Nephron progenitor cell (in vitro differentiated cells): ENCODE measurements at regions not wholly inside any gene's neighbourhood (a gene's known extent, or its start where the extent isn't known, plus 50 kb on each side); places are given as distances from the start of the nearest gene placed in this dataset.

Experiments used
- DNase-seq: peaks from one replicate; pipeline ENCODE4 v3.0.0; 2021
- H3K27ac Mint-ChIP-seq: 2 replicates; pipeline ENCODE4 v1.8.0; 2021; ENCODE audit warnings: mild to moderate bottlenecking, moderate library complexity, mixed read lengths
- H3K27me3 Mint-ChIP-seq: 2 replicates; pipeline ENCODE4 v1.8.0; 2021; ENCODE audit warnings: mild to moderate bottlenecking, low read depth, mixed read lengths; ENCODE audit not compliant: poor library complexity
- H3K36me3 Mint-ChIP-seq: 2 replicates; pipeline ENCODE4 v1.8.0; 2021; ENCODE audit warnings: low read depth, mixed read lengths
- H3K4me1 Mint-ChIP-seq: 2 replicates; pipeline ENCODE4 v1.8.0; 2021; ENCODE audit warnings: mixed read lengths
- H3K4me3 Mint-ChIP-seq: 2 replicates; pipeline ENCODE4 v1.8.0; 2021; ENCODE audit warnings: mild to moderate bottlenecking, moderate library complexity, mixed read lengths
- H3K9me3 Mint-ChIP-seq: 2 replicates; pipeline ENCODE4 v1.8.0; 2021; ENCODE audit warnings: mild to moderate bottlenecking, moderate library complexity, mixed read lengths
- CTCF ChIP-seq: fragments of 200-600 bp; sonication (generic); IDR thresholded peaks from 2 replicates; pipeline ENCODE4 v1.5.0; 2021; ENCODE audit warnings: antibody characterized with exemption

GRCh38 chr5:103397739-103398581, 139.4 kb downstream of the MACIR start:
- no peaks in the 10 kb centered on the region for H3K9me3 Mint-ChIP-seq
- H3K4me3 Mint-ChIP-seq, result no peak overlapping the region
- no peak for DNase-seq
- H3K36me3 Mint-ChIP-seq, result no peaks in the 10 kb centered on the region
- H3K4me1 Mint-ChIP-seq, result peaks cover 9% of the 10 kb centered on the region
- TF ChIP-seq CTCF, result no peak
- no peak overlapping the region for H3K27ac Mint-ChIP-seq
- H3K27me3 Mint-ChIP-seq, result peaks cover 4% of the 10 kb centered on the region

- Mint-ChIP-seq H3K4me1 (peaks cover 22% of the 10 kb centered on the region), H3K27ac (no peak overlapping the region), H3K36me3 (no peaks in the 10 kb centered on the region), H3K27me3 (no peaks in the 10 kb centered on the region), H3K4me3 (no peak overlapping the region), H3K9me3 (no peaks in the 10 kb centered on the region)
- no peak for DNase-seq
- no peak for TF ChIP-seq CTCF
Observed at GRCh38 chr5:103394676-103395075, 136.1 kb downstream of the MACIR start.

- Mint-ChIP-seq H3K36me3 (no peaks in the 10 kb centered on the region), H3K9me3 (no peaks in the 10 kb centered on the region), H3K27ac (peak overlapping the region; percentile 81), H3K4me1 (peaks cover 31% of the 10 kb centered on the region), H3K4me3 (no peak overlapping the region), H3K27me3 (no peaks in the 10 kb centered on the region)
- TF ChIP-seq CTCF, result no peak
- no peak for DNase-seq
Observed at GRCh38 chr5:103393101-103393754, 134.7 kb downstream of the MACIR start.

GRCh38 chr5:103391659-103392058, 133.1 kb downstream of the MACIR start:
- Mint-ChIP-seq H3K27ac (no peak overlapping the region), H3K4me3 (no peak overlapping the region), H3K36me3 (no peaks in the 10 kb centered on the region), H3K4me1 (peaks cover 31% of the 10 kb centered on the region), H3K9me3 (no peaks in the 10 kb centered on the region), H3K27me3 (no peaks in the 10 kb centered on the region)
- no peak for DNase-seq
- no peak for TF ChIP-seq CTCF

- H3K4me1 Mint-ChIP-seq, result peaks cover 30% of the 10 kb centered on the region
- H3K27ac Mint-ChIP-seq, result no peak overlapping the region
Observed at GRCh38 chr5:103389846-103390245, 131.3 kb downstream of the MACIR start.

More at GRCh38 chr5:103389846-103390245, 131.3 kb downstream of the MACIR start:
- Mint-ChIP-seq H3K4me3 (no peak overlapping the region), H3K9me3 (peaks cover 1% of the 10 kb centered on the region), H3K36me3 (no peaks in the 10 kb centered on the region), H3K27me3 (no peaks in the 10 kb centered on the region)
- TF ChIP-seq CTCF, result no peak
- no peak for DNase-seq
